Gastrocnemius medialis (tissue), 4 donors: ENCODE measurements at regions not wholly inside any gene's neighbourhood (a gene's known extent, or its start where the extent isn't known, plus 50 kb on each side); places are given as distances from the start of the nearest gene placed in this dataset.

ENCODE experiments used
- ATAC-seq, 2 donors: fragments of 150-250 bp; one replicate each; pipeline ENCODE4 v1.9.1; 2016
- DNase-seq, 2 donors: peaks; one replicate each; pipeline ENCODE4 v3.0.0-alpha.2; 2019
- H3K27ac ChIP-seq, 4 donors: fragments of 200-600 bp; sonication (generic); 1 replicate in 1 of 4; 2 replicates in 3 of 4; pipeline ENCODE4 v1.5.1; 2016 to 2018; ENCODE audit warnings: mild to moderate bottlenecking in 2 of 4, moderate library complexity in 1 of 4
- H3K27me3 ChIP-seq, 3 donors: fragments of 200-600 bp; sonication (generic) in 2 of 3; 1 replicate in 1 of 3; 2 replicates in 2 of 3; pipeline versions ENCODE4 v1.5.1 to v1.6.0; 2016 to 2019; ENCODE audit warnings: mild to moderate bottlenecking in 1 of 3, moderate library complexity in 1 of 3
- H3K36me3 ChIP-seq, 2 donors: fragments of 200-600 bp; sonication (generic) in 1 of 2; one replicate each; pipeline ENCODE4 v1.5.1; 2017 to 2018
- H3K4me1 ChIP-seq, 2 donors: fragments of 200-600 bp; sonication (generic) in 1 of 2; one replicate each; pipeline ENCODE4 v1.5.1; 2016 to 2017; ENCODE audit warnings: mild to moderate bottlenecking in 2 of 2
- H3K4me3 ChIP-seq, 4 donors: fragments of 200-600 bp; sonication (generic) in 3 of 4; 1 replicate in 1 of 4; 2 replicates in 3 of 4; pipeline ENCODE4 v1.5.1; 2016 to 2019; ENCODE audit warnings: mild to moderate bottlenecking in 2 of 4
- H3K9me3 ChIP-seq, 3 donors: fragments of 200-600 bp; sonication (generic) in 2 of 3; 1 replicate in 1 of 3; 2 replicates in 2 of 3; pipeline ENCODE4 v1.5.1; 2016 to 2019
- POLR2A ChIP-seq, 2 donors: fragments of 450-650 bp; IDR thresholded peaks; one replicate each; pipeline ENCODE4 v1.6.1; 2017; ENCODE audit warnings: antibody characterized with exemption in 2 of 2, mild to moderate bottlenecking in 2 of 2, moderate library complexity in 2 of 2
- in situ Hi-C, 4 donors: fragments of 200-750 bp; cut with MboI; loops; one replicate each; pipeline versions ENCODE4 v1.15.0 to v1.8.0; 2017; ENCODE audit warnings: low sequenced_read_pairs in 4 of 4
- intact Hi-C: fragments of 100-400 bp; cut with DNase I; formaldehyde crosslinking; loops from one replicate; pipeline ENCODE4 v1.15.1; 2023; ENCODE audit warnings: low total_unique reads
- TF ChIP-seq, protein P1 (sequence below), 5 experiments: fragments of 450-650 bp in 3 of 5; fragments of 200-600 bp in 2 of 5; sonication (generic) in 2 of 5; IDR thresholded peaks in 4 of 5; conservative IDR thresholded peaks in 1 of 5; 1 replicate in 4 of 5; 2 replicates in 1 of 5; pipeline ENCODE4 v1.5.1; 2016 to 2019; ENCODE audit warnings: antibody characterized with exemption in 5 of 5, mild to moderate bottlenecking in 3 of 5, moderate library complexity in 3 of 5

DNA sequence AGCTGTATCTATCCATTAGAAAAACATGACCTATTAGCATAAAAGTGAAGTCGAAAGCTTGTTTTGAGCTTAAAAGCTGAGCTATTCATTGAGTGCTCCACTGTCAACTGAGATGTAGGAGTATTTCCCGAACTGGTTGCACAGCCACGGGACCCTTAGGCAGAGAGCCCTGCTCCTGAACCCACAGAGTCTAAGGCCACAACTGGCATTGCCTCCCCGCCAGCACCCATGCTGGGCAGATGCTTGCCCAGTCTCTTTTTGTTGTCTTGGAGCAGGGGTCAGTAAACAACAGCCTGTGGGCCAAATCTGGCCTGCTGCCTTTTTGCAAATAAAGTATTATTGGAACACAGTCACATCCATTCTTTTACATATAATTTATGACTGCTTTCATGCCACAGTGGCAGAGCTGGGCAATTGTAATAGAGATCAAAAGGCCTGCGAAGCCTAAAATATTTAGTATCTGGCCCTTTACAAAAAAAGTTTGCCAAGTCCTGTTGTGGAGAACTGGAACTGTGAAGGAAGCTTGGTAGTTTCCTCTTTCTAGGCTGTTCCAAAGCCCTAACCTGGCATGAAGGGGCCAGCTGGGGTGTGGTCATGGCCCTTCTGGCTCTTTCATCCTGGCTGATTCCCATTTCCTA, 58.4 kb upstream of the WAPL start:
- H3K27me3 ChIP-seq, result no peaks in the 10 kb centered on the region
- intact Hi-C loops, result no loop called here
- in situ Hi-C loops, result loop anchor here in 2 of 4 donors (5.0 kb wide), 1 partner anchor 183 kb away; no protein-coding TSS in a partner anchor
- H3K4me3 ChIP-seq, result no peak overlapping the region
- H3K4me1 ChIP-seq, result peaks cover under 1 to 1% of the 10 kb centered on the region in 2 donors
- no peak for ATAC-seq
- H3K9me3 ChIP-seq, result no peaks in the 10 kb centered on the region
- H3K36me3 ChIP-seq, result no peaks in the 10 kb centered on the region
- no peak for DNase-seq
- TF ChIP-seq, protein P1, sequence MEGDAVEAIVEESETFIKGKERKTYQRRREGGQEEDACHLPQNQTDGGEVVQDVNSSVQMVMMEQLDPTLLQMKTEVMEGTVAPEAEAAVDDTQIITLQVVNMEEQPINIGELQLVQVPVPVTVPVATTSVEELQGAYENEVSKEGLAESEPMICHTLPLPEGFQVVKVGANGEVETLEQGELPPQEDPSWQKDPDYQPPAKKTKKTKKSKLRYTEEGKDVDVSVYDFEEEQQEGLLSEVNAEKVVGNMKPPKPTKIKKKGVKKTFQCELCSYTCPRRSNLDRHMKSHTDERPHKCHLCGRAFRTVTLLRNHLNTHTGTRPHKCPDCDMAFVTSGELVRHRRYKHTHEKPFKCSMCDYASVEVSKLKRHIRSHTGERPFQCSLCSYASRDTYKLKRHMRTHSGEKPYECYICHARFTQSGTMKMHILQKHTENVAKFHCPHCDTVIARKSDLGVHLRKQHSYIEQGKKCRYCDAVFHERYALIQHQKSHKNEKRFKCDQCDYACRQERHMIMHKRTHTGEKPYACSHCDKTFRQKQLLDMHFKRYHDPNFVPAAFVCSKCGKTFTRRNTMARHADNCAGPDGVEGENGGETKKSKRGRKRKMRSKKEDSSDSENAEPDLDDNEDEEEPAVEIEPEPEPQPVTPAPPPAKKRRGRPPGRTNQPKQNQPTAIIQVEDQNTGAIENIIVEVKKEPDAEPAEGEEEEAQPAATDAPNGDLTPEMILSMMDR (IDR thresholded peaks at IDR 0.05 in 4 of 5, conservative IDR thresholded peaks at IDR 0.05 in 1 of 5), result no peak
- no peak for TF ChIP-seq POLR2A (IDR thresholded peaks at IDR 0.05)
- no peak overlapping the region for H3K27ac ChIP-seq

- Histone ChIP-seq H3K27me3 (no peaks in the 10 kb centered on the region), H3K9me3 (no peaks in the 10 kb centered on the region), H3K4me3 (no peak overlapping the region), H3K36me3 (no peaks in the 10 kb centered on the region), H3K27ac (no peak overlapping the region), H3K4me1 (peaks cover 5 to 6% of the 10 kb centered on the region in 2 donors)
- TF ChIP-seq POLR2A (IDR thresholded peaks at IDR 0.05), result no peak
- TF ChIP-seq, protein P1 (IDR thresholded peaks at IDR 0.05 in 4 of 5, conservative IDR thresholded peaks at IDR 0.05 in 1 of 5), result no peak
- ATAC-seq (no peak), DNase-seq (no peak)
- intact Hi-C loops (no loop called here), in situ Hi-C loops (loop anchor here in 2 of 4 donors (5.0 kb wide), 1 partner anchor 183 kb away; no protein-coding TSS in a partner anchor)
Observed at GRCh38 chr10:86580521-86580891, 58.9 kb upstream of the WAPL start.

- Histone ChIP-seq H3K36me3 (no peaks in the 10 kb centered on the region), H3K4me1 (peaks cover 5 to 7% of the 10 kb centered on the region in 2 donors), H3K4me3 (no peak overlapping the region), H3K27me3 (no peaks in the 10 kb centered on the region), H3K27ac (no peak overlapping the region), H3K9me3 (no peaks in the 10 kb centered on the region)
- in situ Hi-C loops (loop anchor here in 2 of 4 donors (5.0 kb wide), 1 partner anchor 187 kb away; no protein-coding TSS in a partner anchor), intact Hi-C loops (no loop called here)
- no peak for TF ChIP-seq POLR2A (IDR thresholded peaks at IDR 0.05)
- TF ChIP-seq, protein P1 (IDR thresholded peaks at IDR 0.05 in 4 of 5, conservative IDR thresholded peaks at IDR 0.05 in 1 of 5), result no peak
- DNase-seq (no peak), ATAC-seq (no peak)
Observed at GRCh38 chr10:86583983-86584382, 62.4 kb upstream of the WAPL start.

GRCh38 chr10:86585037-86585929, 63.7 kb upstream of the WAPL start:
- H3K27me3 ChIP-seq, result no peaks in the 10 kb centered on the region
- TF ChIP-seq, protein P1 (IDR thresholded peaks at IDR 0.05 in 4 of 5, conservative IDR thresholded peaks at IDR 0.05 in 1 of 5), result peak; percentile 92 to 98 (median 96)
- no peak for TF ChIP-seq POLR2A (IDR thresholded peaks at IDR 0.05)
- intact Hi-C loops, result loop anchor here (1.0 kb wide), 2 partner anchors 63 to 186 kb away; no protein-coding TSS in a partner anchor
- in situ Hi-C loops, result loop anchor here in 2 of 4 donors (5.0 kb wide), 1 partner anchor 188 kb away; no protein-coding TSS in a partner anchor
- H3K4me1 ChIP-seq, result peaks cover 5 to 7% of the 10 kb centered on the region in 2 donors
- no peaks in the 10 kb centered on the region for H3K9me3 ChIP-seq
- H3K4me3 ChIP-seq, result peak overlapping the region in 1 of 4 donors; percentile 21
- DNase-seq, result peak; percentile 37 to 65
- peak overlapping the region; percentile 31 to 65 (median 51) for H3K27ac ChIP-seq
- ATAC-seq, result peak; percentile 87 to 95
- H3K36me3 ChIP-seq, result no peaks in the 10 kb centered on the region
